Neural crest cell (in vitro differentiated cells): ENCODE measurements at regions not wholly inside any gene's neighbourhood (a gene's known extent, or its start where the extent isn't known, plus 50 kb on each side); places are given as distances from the start of the nearest gene placed in this dataset.

ENCODE experiments used
- DNase-seq: peaks from one replicate; pipeline ENCODE4 v3.0.0; 2021; ENCODE audit warnings: low read depth, mixed read lengths, low spot score
- H3K27ac Mint-ChIP-seq: one replicate; pipeline ENCODE4 v1.8.0; 2021; ENCODE audit warnings: mild to moderate bottlenecking, mixed read lengths; ENCODE audit not compliant: unreplicated experiment
- H3K27me3 Mint-ChIP-seq: 2 replicates; pipeline ENCODE4 v1.8.0; 2021; ENCODE audit warnings: low read depth, mild to moderate bottlenecking, mixed read lengths
- H3K36me3 Mint-ChIP-seq: 2 replicates; pipeline ENCODE4 v1.8.0; 2021; ENCODE audit warnings: low read depth, mild to moderate bottlenecking, mixed read lengths
- H3K4me1 Mint-ChIP-seq: 2 replicates; pipeline ENCODE4 v1.8.0; 2021; ENCODE audit warnings: mixed read lengths
- H3K4me3 Mint-ChIP-seq: one replicate; pipeline ENCODE4 v1.8.0; 2021; ENCODE audit warnings: mild to moderate bottlenecking, mixed read lengths
- H3K9me3 Mint-ChIP-seq: 2 replicates; pipeline ENCODE4 v1.8.0; 2021; ENCODE audit warnings: mixed read lengths
- CTCF ChIP-seq: fragments of 200-600 bp; sonication (generic); conservative IDR thresholded peaks from 2 replicates; pipeline ENCODE4 v1.5.0; 2021; ENCODE audit warnings: antibody characterized with exemption, mild to moderate bottlenecking

- Mint-ChIP-seq H3K36me3 (peaks cover 7% of the 10 kb centered on the region), H3K9me3 (peaks cover 11% of the 10 kb centered on the region)
Observed at GRCh38 chr7:115516341-115516740, 514.2 kb downstream of the TFEC start.

GRCh38 chr7:115511330-115511729 lies 519.2 kb downstream of the TFEC start:
- Mint-ChIP-seq H3K9me3 (no peaks in the 10 kb centered on the region), H3K4me1 (no peaks in the 10 kb centered on the region), H3K4me3 (no peak overlapping the region), H3K27me3 (no peaks in the 10 kb centered on the region), H3K36me3 (no peaks in the 10 kb centered on the region), H3K27ac (no peak overlapping the region)
- DNase-seq: no peak
- TF ChIP-seq CTCF: no peak

More at GRCh38 chr7:115516341-115516740, 514.2 kb downstream of the TFEC start:
- H3K27me3 Mint-ChIP-seq: no peaks in the 10 kb centered on the region
- H3K4me3 Mint-ChIP-seq: no peak overlapping the region
- H3K4me1 Mint-ChIP-seq: no peaks in the 10 kb centered on the region
- no peak for TF ChIP-seq CTCF
- no peak for DNase-seq
- no peak overlapping the region for H3K27ac Mint-ChIP-seq

- Mint-ChIP-seq H3K36me3 (no peaks in the 10 kb centered on the region), H3K27me3 (no peaks in the 10 kb centered on the region), H3K27ac (no peak overlapping the region), H3K9me3 (peaks cover 3% of the 10 kb centered on the region), H3K4me1 (no peaks in the 10 kb centered on the region), H3K4me3 (no peak overlapping the region)
- TF ChIP-seq CTCF: no peak
- no peak for DNase-seq
Observed at GRCh38 chr7:115505136-115505535, 525.4 kb downstream of the TFEC start.

- H3K4me3 Mint-ChIP-seq: no peak overlapping the region
- peaks cover 3% of the 10 kb centered on the region for H3K9me3 Mint-ChIP-seq
- H3K27me3 Mint-ChIP-seq: no peaks in the 10 kb centered on the region
- H3K27ac Mint-ChIP-seq: no peak overlapping the region
- no peak for DNase-seq
- no peak for TF ChIP-seq CTCF
- H3K36me3 Mint-ChIP-seq: no peaks in the 10 kb centered on the region
- H3K4me1 Mint-ChIP-seq: no peaks in the 10 kb centered on the region
Observed at GRCh38 chr7:115499956-115500355, 530.6 kb downstream of the TFEC start.

GRCh38 chr7:115496006-115496405 lies 534.6 kb downstream of the TFEC start:
- no peak overlapping the region for H3K4me3 Mint-ChIP-seq
- H3K4me1 Mint-ChIP-seq: no peaks in the 10 kb centered on the region
- H3K27ac Mint-ChIP-seq: no peak overlapping the region

More at GRCh38 chr7:115496006-115496405, 534.6 kb downstream of the TFEC start:
- Mint-ChIP-seq H3K27me3 (no peaks in the 10 kb centered on the region), H3K9me3 (no peaks in the 10 kb centered on the region), H3K36me3 (no peaks in the 10 kb centered on the region)
- no peak for TF ChIP-seq CTCF
- DNase-seq: no peak
